Esophagus squamous epithelium (tissue), 4 donors: ENCODE measurements at regions not wholly inside any gene's neighbourhood (a gene's known extent, or its start where the extent isn't known, plus 50 kb on each side); places are given as distances from the start of the nearest gene placed in this dataset.

Source experiments
- CTCF ChIP-seq, 6 experiments: fragments of 450-650 bp in 4 of 6; fragments of 200-600 bp in 2 of 6; sonication (generic) in 2 of 6; IDR thresholded peaks; one replicate each; pipeline ENCODE4 v1.5.1; 2016 to 2019; ENCODE audit warnings: antibody characterized with exemption in 6 of 6, mild to moderate bottlenecking in 4 of 6, moderate library complexity in 4 of 6
- POLR2A ChIP-seq, 4 donors: fragments of 450-650 bp; IDR thresholded peaks; one replicate each; pipeline ENCODE4 v1.6.1; 2017; ENCODE audit warnings: antibody characterized with exemption in 4 of 4, mild to moderate bottlenecking in 4 of 4, moderate library complexity in 3 of 4

GRCh38 chr5:58107704-58108103 lies 352.2 kb downstream of the PLK2 start:
- TF ChIP-seq CTCF (IDR thresholded peaks at IDR 0.05), result no peak
- no peak for TF ChIP-seq POLR2A (IDR thresholded peaks at IDR 0.05)
